CD4-positive, alpha-beta T cell (primary cell): ENCODE measurements at regions not wholly inside any gene's neighbourhood (a gene's known extent, or its start where the extent isn't known, plus 50 kb on each side); places are given as distances from the start of the nearest gene placed in this dataset.

Source experiments
- ATAC-seq: fragments of 200-7000 bp; cut with Tn5 transposase; one replicate; pipeline ENCODE4 v1.10.0; 2022; ENCODE audit warnings: mild to moderate bottlenecking; ENCODE audit not compliant: poor library complexity
- CTCF ChIA-PET: fragments of 350-600 bp; sonication (Branson Sonifier 250); formaldehyde crosslinking; loops from one replicate; lab custom pipeline; 2021; ENCODE audit warnings: antibody characterized with exemption, inconsistent platforms; lab: Charles Lee
- POLR2A ChIA-PET: fragments of 350-600 bp; sonication (Branson Sonifier 250); formaldehyde crosslinking; loops from one replicate; lab custom pipeline; 2021; ENCODE audit warnings: antibody characterized with exemption, inconsistent platforms; lab: Charles Lee
- DNase-seq, 14 experiments: peaks; one replicate each; pipeline ENCODE4 v3.0.0-alpha.2; 2013 to 2020; ENCODE audit warnings: mixed read lengths in 2 of 14
- H3K27ac ChIP-seq, 2 donors: one replicate each; pipeline versions ENCODE4 v1.5.1 to v1.7.0; 2013; ENCODE audit warnings: low read length in 2 of 2, low read depth in 1 of 2, mild to moderate bottlenecking in 1 of 2
- H3K27me3 ChIP-seq, 2 experiments: 1 replicate in 1 of 2; 2 replicates in 1 of 2; pipeline versions ENCODE4 v1.6.1 to v1.7.0; 2013; ENCODE audit warnings: low read length in 2 of 2, control low read depth in 1 of 2, mild to moderate bottlenecking in 1 of 2, moderate library complexity in 1 of 2; ENCODE audit not compliant: insufficient read depth in 2 of 2, control insufficient read depth in 1 of 2
- H3K36me3 ChIP-seq: one replicate; pipeline ENCODE4 v1.6.1; 2013; ENCODE audit warnings: low read length, control low read depth; ENCODE audit not compliant: insufficient read depth
- H3K4me1 ChIP-seq: one replicate; pipeline ENCODE4 v1.6.1; 2013; ENCODE audit warnings: low read length, control low read depth; ENCODE audit not compliant: insufficient read depth
- H3K4me3 ChIP-seq: one replicate; pipeline ENCODE4 v1.5.1; 2013; ENCODE audit warnings: mild to moderate bottlenecking, low read length, moderate library complexity
- H3K9me3 ChIP-seq, 2 experiments: 1 replicate in 1 of 2; 2 replicates in 1 of 2; pipeline versions ENCODE4 v1.6.1 to v1.7.0; 2013; ENCODE audit warnings: low read length in 2 of 2, mild to moderate bottlenecking in 2 of 2, control low read depth in 1 of 2, moderate library complexity in 1 of 2; ENCODE audit not compliant: control insufficient read depth in 1 of 2, insufficient read depth in 1 of 2
- H3K27ac Mint-ChIP-seq: one replicate; pipeline ENCODE4 v1.8.0; 2020; ENCODE audit warnings: mixed read lengths
- H3K27me3 Mint-ChIP-seq: one replicate; pipeline ENCODE4 v1.8.0; 2021; ENCODE audit warnings: mixed read lengths
- H3K36me3 Mint-ChIP-seq: one replicate; pipeline ENCODE4 v1.8.0; 2021; ENCODE audit warnings: low read depth, mixed read lengths
- H3K4me1 Mint-ChIP-seq: one replicate; pipeline ENCODE4 v1.8.0; 2021; ENCODE audit warnings: low read depth, mixed read lengths
- H3K4me3 Mint-ChIP-seq: one replicate; pipeline ENCODE4 v1.8.0; 2020; ENCODE audit warnings: mild to moderate bottlenecking, mixed read lengths
- H3K9me3 Mint-ChIP-seq: one replicate; pipeline ENCODE4 v1.8.0; 2020; ENCODE audit warnings: mixed read lengths
- CTCF ChIP-seq: fragments of 200-600 bp; IDR thresholded peaks from one replicate; pipeline ENCODE4 v1.8.0; 2022; ENCODE audit warnings: antibody characterized with exemption, mild to moderate bottlenecking
- intact Hi-C, 2 experiments: fragments of 100-400 bp; cut with DNase I in 1 of 2; cut with micrococcal nuclease in 1 of 2; formaldehyde crosslinking; loops; one replicate each; pipeline versions ENCODE4 v1.15.1 to v1.9.0; 2023 to 2025; cut with DNase I, micrococcal nuclease

- H3K27ac Mint-ChIP-seq = no peak overlapping the region
- intact Hi-C loops = no loop called here
- peaks cover 26 to 37% of the 10 kb centered on the region in 2 experiments for H3K27me3 ChIP-seq
- no peaks in the 10 kb centered on the region for H3K36me3 ChIP-seq
- H3K9me3 ChIP-seq = peaks cover 0 to 15% of the 10 kb centered on the region in 2 experiments
- DNase-seq = no peak
- H3K4me3 ChIP-seq = no peak overlapping the region
- no peak for TF ChIP-seq CTCF
- no peaks in the 10 kb centered on the region for H3K4me1 Mint-ChIP-seq
- H3K27ac ChIP-seq = no peak overlapping the region
- H3K4me1 ChIP-seq = no peaks in the 10 kb centered on the region
- H3K9me3 Mint-ChIP-seq = no peaks in the 10 kb centered on the region
- POLR2A ChIA-PET = no interaction called here
- ATAC-seq = no peak
- H3K36me3 Mint-ChIP-seq = no peaks in the 10 kb centered on the region
- peaks cover 56% of the 10 kb centered on the region for H3K27me3 Mint-ChIP-seq
- CTCF ChIA-PET = no interaction called here
- H3K4me3 Mint-ChIP-seq = no peak overlapping the region
Observed at GRCh38 chr11:116194156-116194904, 578.5 kb downstream of the BUD13 start.

DNA sequence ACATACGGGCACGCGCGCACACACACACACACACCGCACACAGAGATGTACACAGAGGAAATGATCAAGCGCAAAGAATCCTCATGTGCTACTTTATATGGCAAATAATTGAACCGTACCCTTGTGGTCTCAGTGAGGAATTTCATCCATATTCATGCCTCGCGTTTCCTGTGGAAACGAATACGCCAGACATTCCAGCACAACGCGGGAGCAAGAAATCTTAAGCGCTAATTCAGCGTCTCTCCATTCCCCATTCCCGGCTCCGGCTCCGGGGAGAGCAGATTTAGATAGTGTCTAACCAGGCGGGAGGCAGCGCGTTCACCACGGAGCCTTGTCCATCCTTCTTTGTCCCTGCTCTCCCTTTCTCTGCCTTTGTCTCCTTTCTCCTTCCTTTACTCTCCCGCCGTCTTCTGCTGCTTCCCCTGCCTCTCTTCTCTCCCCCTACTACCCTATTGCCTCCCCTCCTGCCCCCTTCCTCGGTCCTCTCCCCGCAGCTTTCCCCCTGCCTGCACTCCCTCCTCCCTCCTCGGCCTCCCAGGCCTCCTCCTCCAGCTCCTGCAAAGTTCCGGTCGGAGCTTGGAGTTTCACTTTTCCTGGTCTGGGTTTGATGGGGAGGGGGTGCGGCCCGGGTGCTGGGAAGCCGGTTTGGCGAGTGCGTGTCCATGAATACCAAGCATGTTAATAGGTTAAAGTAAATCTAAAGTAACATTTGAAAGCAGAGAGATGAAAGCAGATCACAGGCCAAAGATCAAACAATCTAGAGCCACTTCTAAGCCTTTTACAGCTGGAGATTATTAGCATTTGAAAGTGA is 579.3 kb downstream of the BUD13 start:
- Mint-ChIP-seq H3K36me3 (no peaks in the 10 kb centered on the region), H3K4me1 (no peaks in the 10 kb centered on the region), H3K27me3 (peaks cover 63% of the 10 kb centered on the region), H3K9me3 (no peaks in the 10 kb centered on the region), H3K4me3 (no peak overlapping the region), H3K27ac (no peak overlapping the region)
- Histone ChIP-seq H3K4me3 (no peak overlapping the region), H3K27ac (no peak overlapping the region), H3K27me3 (peaks cover 26 to 37% of the 10 kb centered on the region in 2 experiments), H3K9me3 (peaks cover 0 to 13% of the 10 kb centered on the region in 2 experiments), H3K36me3 (no peaks in the 10 kb centered on the region), H3K4me1 (no peaks in the 10 kb centered on the region)
- no peak for TF ChIP-seq CTCF
- DNase-seq (no peak), ATAC-seq (no peak)
- intact Hi-C loops = no loop called here
- CTCF ChIA-PET = no interaction called here
- POLR2A ChIA-PET = no interaction called here

DNA sequence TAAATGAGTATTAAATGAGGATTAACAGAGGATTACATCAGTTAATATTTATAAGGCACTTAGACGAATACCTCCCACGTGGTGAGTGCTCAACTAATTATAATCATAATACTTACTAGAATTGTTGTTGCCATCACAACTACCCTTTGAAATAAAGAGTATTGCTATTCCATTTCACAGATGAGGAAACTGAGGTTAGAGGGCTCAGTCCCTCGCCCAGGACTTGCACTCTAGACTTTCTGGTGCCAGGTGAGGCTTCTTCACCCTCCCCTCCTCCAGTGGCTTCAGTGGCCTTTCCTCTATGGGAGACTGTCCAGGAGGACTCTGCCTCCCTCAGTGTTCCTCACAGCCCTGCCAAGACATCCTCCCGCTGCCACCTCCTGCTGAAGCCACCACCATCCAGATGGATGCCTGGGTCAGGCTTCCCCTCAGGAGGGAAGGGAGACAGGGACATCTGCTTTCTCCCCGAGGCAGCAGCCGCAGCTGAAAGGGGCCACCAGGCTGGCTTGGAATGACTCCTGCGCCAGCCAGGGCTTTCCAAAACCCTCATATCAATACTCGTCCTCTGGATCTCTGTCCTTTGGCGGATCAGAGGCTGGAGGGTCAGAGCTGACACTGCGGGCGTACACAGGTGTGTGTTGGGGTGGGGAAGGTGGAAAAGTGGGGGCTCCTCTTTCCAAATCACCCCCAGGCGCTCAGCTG is 580.1 kb downstream of the BUD13 start:
- intact Hi-C loops = no loop called here
- no peaks in the 10 kb centered on the region for H3K9me3 Mint-ChIP-seq

More for the DNA sequence above, 580.1 kb downstream of the BUD13 start:
- no peak overlapping the region for H3K4me3 Mint-ChIP-seq
- peaks cover 0 to 13% of the 10 kb centered on the region in 2 experiments for H3K9me3 ChIP-seq
- ChIA-PET POLR2A (no interaction called here), CTCF (no interaction called here)
- H3K4me1 Mint-ChIP-seq = no peaks in the 10 kb centered on the region
- H3K27ac Mint-ChIP-seq = no peak overlapping the region
- H3K27ac ChIP-seq = no peak overlapping the region
- no peak for DNase-seq
- H3K4me1 ChIP-seq = no peaks in the 10 kb centered on the region
- TF ChIP-seq CTCF = no peak
- no peak overlapping the region for H3K4me3 ChIP-seq
- no peak for ATAC-seq
- H3K36me3 ChIP-seq = no peaks in the 10 kb centered on the region
- H3K27me3 ChIP-seq = peaks cover 26 to 37% of the 10 kb centered on the region in 2 experiments
- H3K36me3 Mint-ChIP-seq = no peaks in the 10 kb centered on the region
- peaks cover 68% of the 10 kb centered on the region for H3K27me3 Mint-ChIP-seq
